Progenitor cell of endocrine pancreas (in vitro differentiated cells): ENCODE measurements at regions not wholly inside any gene's neighbourhood (a gene's known extent, or its start where the extent isn't known, plus 50 kb on each side); places are given as distances from the start of the nearest gene placed in this dataset.

Source experiments
- DNase-seq: peaks from one replicate; pipeline ENCODE4 v3.0.0; 2021; ENCODE audit warnings: low spot score; ENCODE audit not compliant: unreplicated experiment
- H3K27ac Mint-ChIP-seq: 2 replicates; pipeline ENCODE4 v1.8.0; 2021; ENCODE audit warnings: mild to moderate bottlenecking, moderate library complexity, mixed read lengths
- H3K27me3 Mint-ChIP-seq: 2 replicates; pipeline ENCODE4 v1.8.0; 2021; ENCODE audit warnings: mixed read lengths
- H3K36me3 Mint-ChIP-seq: 2 replicates; pipeline ENCODE4 v1.8.0; 2022; ENCODE audit warnings: mixed read lengths; ENCODE audit not compliant: insufficient read depth
- H3K4me1 Mint-ChIP-seq: 2 replicates; pipeline ENCODE4 v1.8.0; 2021; ENCODE audit warnings: low read depth, mixed read lengths
- H3K4me3 Mint-ChIP-seq: 2 replicates; pipeline ENCODE4 v1.8.0; 2021; ENCODE audit warnings: low read depth, mild to moderate bottlenecking, moderate library complexity, mixed read lengths
- H3K9me3 Mint-ChIP-seq: 2 replicates; pipeline ENCODE4 v1.8.0; 2021; ENCODE audit warnings: low read depth, mixed read lengths
- CTCF ChIP-seq: fragments of 200-600 bp; sonication (generic); IDR thresholded peaks from one replicate; pipeline ENCODE4 v1.5.0; 2021; ENCODE audit warnings: antibody characterized with exemption, mild to moderate bottlenecking; ENCODE audit not compliant: unreplicated experiment

- no peak overlapping the region for H3K4me3 Mint-ChIP-seq
- no peaks in the 10 kb centered on the region for H3K4me1 Mint-ChIP-seq
- H3K27me3 Mint-ChIP-seq = no peaks in the 10 kb centered on the region
- no peak for TF ChIP-seq CTCF
- no peak overlapping the region for H3K27ac Mint-ChIP-seq
- no peak for DNase-seq
- no peaks in the 10 kb centered on the region for H3K36me3 Mint-ChIP-seq
- peaks cover 21% of the 10 kb centered on the region for H3K9me3 Mint-ChIP-seq
Measured at GRCh38 chr7:145899938-145900337, 216.7 kb upstream of the CNTNAP2 start.

- no peaks in the 10 kb centered on the region for H3K36me3 Mint-ChIP-seq
- no peak for DNase-seq
- H3K4me3 Mint-ChIP-seq = no peak overlapping the region
- H3K27me3 Mint-ChIP-seq = no peaks in the 10 kb centered on the region
- TF ChIP-seq CTCF = no peak
- H3K9me3 Mint-ChIP-seq = peaks cover 18% of the 10 kb centered on the region
- no peak overlapping the region for H3K27ac Mint-ChIP-seq
- H3K4me1 Mint-ChIP-seq = no peaks in the 10 kb centered on the region
Measured at GRCh38 chr7:145893925-145894535, 222.6 kb upstream of the CNTNAP2 start.

- no peak overlapping the region for H3K27ac Mint-ChIP-seq
- H3K36me3 Mint-ChIP-seq = no peaks in the 10 kb centered on the region
- TF ChIP-seq CTCF = no peak
- no peak overlapping the region for H3K4me3 Mint-ChIP-seq
- no peaks in the 10 kb centered on the region for H3K4me1 Mint-ChIP-seq
- H3K27me3 Mint-ChIP-seq = no peaks in the 10 kb centered on the region
- no peak for DNase-seq
- H3K9me3 Mint-ChIP-seq = no peaks in the 10 kb centered on the region
Measured at GRCh38 chr7:145884716-145885514, 231.7 kb upstream of the CNTNAP2 start.

- no peaks in the 10 kb centered on the region for H3K4me1 Mint-ChIP-seq
- DNase-seq = no peak
- no peaks in the 10 kb centered on the region for H3K36me3 Mint-ChIP-seq
Measured at GRCh38 chr7:145876376-145876775, 240.2 kb upstream of the CNTNAP2 start.

GRCh38 chr7:145875267-145875666, 241.3 kb upstream of the CNTNAP2 start:
- DNase-seq = no peak
- Mint-ChIP-seq H3K27ac (no peak overlapping the region), H3K4me1 (no peaks in the 10 kb centered on the region), H3K27me3 (no peaks in the 10 kb centered on the region), H3K9me3 (no peaks in the 10 kb centered on the region), H3K36me3 (no peaks in the 10 kb centered on the region), H3K4me3 (no peak overlapping the region)
- no peak for TF ChIP-seq CTCF

More at GRCh38 chr7:145876376-145876775, 240.2 kb upstream of the CNTNAP2 start:
- no peak overlapping the region for H3K4me3 Mint-ChIP-seq
- H3K27me3 Mint-ChIP-seq = no peaks in the 10 kb centered on the region
- TF ChIP-seq CTCF = no peak
- H3K27ac Mint-ChIP-seq = no peak overlapping the region
- H3K9me3 Mint-ChIP-seq = no peaks in the 10 kb centered on the region
